NB4 (cell line): ENCODE measurements at regions not wholly inside any gene's neighbourhood (a gene's known extent, or its start where the extent isn't known, plus 50 kb on each side); places are given as distances from the start of the nearest gene placed in this dataset.

Experiments
- CTCF ChIP-seq: IDR thresholded peaks from one replicate; pipeline ENCODE4 v1.5.1; 2012; ENCODE audit warnings: low read depth, low read length
- MAX ChIP-seq: IDR thresholded peaks from 2 replicates; pipeline ENCODE4 v1.6.1; 2011; ENCODE audit warnings: low read depth, low read length
- MYC ChIP-seq: IDR thresholded peaks from 2 replicates; pipeline ENCODE4 v1.6.1; 2011; ENCODE audit warnings: low read depth, low read length
- POLR2A ChIP-seq: IDR thresholded peaks from 2 replicates; pipeline ENCODE4 v1.6.1; 2011; ENCODE audit warnings: mild to moderate bottlenecking; ENCODE audit not compliant: insufficient read length; ENCODE audit errors: extremely low read depth

DNA sequence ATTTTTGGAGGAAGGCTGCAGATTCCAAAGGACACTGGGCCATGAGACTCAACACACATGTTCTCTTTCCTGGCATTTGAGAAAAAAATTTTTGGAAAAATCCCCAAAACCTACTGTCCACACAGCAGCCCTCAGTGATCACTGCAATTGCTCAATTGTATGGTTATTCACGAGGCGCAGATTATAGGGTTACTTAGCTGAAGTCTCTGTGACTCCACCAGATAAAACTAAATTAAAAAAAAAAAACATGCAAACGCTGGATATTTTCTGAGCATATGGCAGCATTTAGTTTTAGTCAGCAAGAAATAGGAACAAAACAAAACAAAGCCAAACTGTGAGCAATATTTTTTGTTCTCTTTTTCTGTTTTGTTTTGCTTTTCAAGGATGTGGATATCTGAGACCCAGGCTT is 83.8 kb upstream of the FAM20A start:
- TF ChIP-seq CTCF (no peak), POLR2A (no peak), MAX (no peak), MYC (no peak)
